Activated T-helper 1 cell treated with anti-CD3 and anti-CD28 coated beads, Interleukin-12 subunit alpha, Interleukin-12 subunit beta, Interleukin-2, Interleukin-4 antibody, amounts not matched to agents 30 ng/mL and 10 ng/mL and 1 ng/mL, durations not matched to agents 14 hours and 24 hours and 36 hours (primary cell): ENCODE measurements at regions not wholly inside any gene's neighbourhood (a gene's known extent, or its start where the extent isn't known, plus 50 kb on each side); places are given as distances from the start of the nearest gene placed in this dataset.

Experiments
- DNase-seq: peaks from one replicate; pipeline ENCODE4 v3.0.0; 2021; ENCODE audit warnings: low spot score
- H3K27ac Mint-ChIP-seq: one replicate; pipeline ENCODE4 v1.8.0; 2021; ENCODE audit warnings: mild to moderate bottlenecking, mixed read lengths
- H3K27me3 Mint-ChIP-seq: one replicate; pipeline ENCODE4 v1.8.0; 2022; ENCODE audit warnings: mild to moderate bottlenecking, moderate library complexity, mixed read lengths; ENCODE audit not compliant: insufficient read depth
- H3K36me3 Mint-ChIP-seq: one replicate; pipeline ENCODE4 v1.8.0; 2021; ENCODE audit warnings: low read depth, mixed read lengths
- H3K4me1 Mint-ChIP-seq: one replicate; pipeline ENCODE4 v1.8.0; 2021; ENCODE audit warnings: low read depth, mixed read lengths
- H3K4me3 Mint-ChIP-seq: one replicate; pipeline ENCODE4 v1.8.0; 2021; ENCODE audit warnings: mild to moderate bottlenecking, moderate library complexity, mixed read lengths
- H3K9me3 Mint-ChIP-seq: one replicate; pipeline ENCODE4 v1.8.0; 2021; ENCODE audit warnings: mixed read lengths
- intact Hi-C: fragments of 100-400 bp; cut with micrococcal nuclease; formaldehyde crosslinking; loops from one replicate; pipeline ENCODE4 v1.15.1; 2024

GRCh38 chr15:87099916-87100315 lies 1020.2 kb downstream of the AGBL1 start:
- H3K27ac Mint-ChIP-seq: no peak overlapping the region
- peaks cover 16% of the 10 kb centered on the region for H3K9me3 Mint-ChIP-seq
- no peaks in the 10 kb centered on the region for H3K27me3 Mint-ChIP-seq
- no peaks in the 10 kb centered on the region for H3K4me1 Mint-ChIP-seq
- intact Hi-C loops: no loop called here
- no peak for DNase-seq
- H3K36me3 Mint-ChIP-seq: no peaks in the 10 kb centered on the region
- H3K4me3 Mint-ChIP-seq: no peak overlapping the region

- H3K9me3 Mint-ChIP-seq: no peaks in the 10 kb centered on the region
- no peaks in the 10 kb centered on the region for H3K27me3 Mint-ChIP-seq
- DNase-seq: no peak
- no peak overlapping the region for H3K4me3 Mint-ChIP-seq
- no peak overlapping the region for H3K27ac Mint-ChIP-seq
- intact Hi-C loops: no loop called here
- H3K4me1 Mint-ChIP-seq: no peaks in the 10 kb centered on the region
- no peaks in the 10 kb centered on the region for H3K36me3 Mint-ChIP-seq
Measured at GRCh38 chr15:87089551-87089950, 1009.9 kb downstream of the AGBL1 start.

- H3K27me3 Mint-ChIP-seq: no peaks in the 10 kb centered on the region
- H3K36me3 Mint-ChIP-seq: no peaks in the 10 kb centered on the region
- peaks cover 6% of the 10 kb centered on the region for H3K9me3 Mint-ChIP-seq
- H3K4me1 Mint-ChIP-seq: no peaks in the 10 kb centered on the region
- no peak for DNase-seq
- intact Hi-C loops: no loop called here
- H3K4me3 Mint-ChIP-seq: no peak overlapping the region
- H3K27ac Mint-ChIP-seq: no peak overlapping the region
Measured at GRCh38 chr15:87083201-87083600, 1003.5 kb downstream of the AGBL1 start.

- intact Hi-C loops: no loop called here
- H3K4me1 Mint-ChIP-seq: no peaks in the 10 kb centered on the region
- H3K9me3 Mint-ChIP-seq: peaks cover 6% of the 10 kb centered on the region
- no peak for DNase-seq
- H3K36me3 Mint-ChIP-seq: no peaks in the 10 kb centered on the region
- H3K27ac Mint-ChIP-seq: no peak overlapping the region
- no peaks in the 10 kb centered on the region for H3K27me3 Mint-ChIP-seq
- no peak overlapping the region for H3K4me3 Mint-ChIP-seq
Measured at GRCh38 chr15:87082581-87082980, 1002.9 kb downstream of the AGBL1 start.

- no peak overlapping the region for H3K27ac Mint-ChIP-seq
- H3K36me3 Mint-ChIP-seq: no peaks in the 10 kb centered on the region
- peaks cover 6% of the 10 kb centered on the region for H3K9me3 Mint-ChIP-seq
- H3K27me3 Mint-ChIP-seq: no peaks in the 10 kb centered on the region
- intact Hi-C loops: no loop called here
- no peak overlapping the region for H3K4me3 Mint-ChIP-seq
- no peaks in the 10 kb centered on the region for H3K4me1 Mint-ChIP-seq
- DNase-seq: no peak
Measured at GRCh38 chr15:87080547-87080946, 1000.9 kb downstream of the AGBL1 start.
